ENCODE measurements at regions not wholly inside any gene's neighbourhood (a gene's known extent, or its start where the extent isn't known, plus 50 kb on each side); places are given as distances from the start of the nearest gene placed in this dataset.

DNA sequence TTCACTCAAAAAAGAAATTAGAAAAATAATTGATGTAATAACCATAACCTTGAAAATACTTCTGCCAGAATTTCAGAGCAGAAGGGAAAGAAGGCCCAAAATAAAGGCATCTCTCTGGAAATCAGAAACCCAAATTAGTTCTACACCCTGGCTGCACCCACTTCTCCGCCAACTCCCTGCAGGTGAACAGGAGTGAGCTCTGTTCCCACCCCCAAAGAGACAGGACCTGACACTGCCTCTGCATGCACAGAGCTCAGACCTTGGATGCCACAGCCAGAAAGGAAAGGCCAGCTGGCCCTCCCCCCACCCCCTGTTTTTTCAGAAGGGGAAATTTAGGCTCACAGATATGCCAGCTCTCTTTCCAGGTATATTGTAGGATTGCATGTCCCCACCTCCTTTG is 228.2 kb downstream of the BCL11B start:
- H4K20me1 ChIP-seq (ENCODE audit: insufficient read depth, low read length), result no peaks in the 10 kb centered on the region
- H3K4me2 ChIP-seq (ENCODE audit: low read depth, low read length), result no peak overlapping the region
- no peaks in the 10 kb centered on the region for H3K9me3 ChIP-seq (ENCODE audit: low read length)
- ChIA-PET POLR2A (no interaction called here), CTCF (ENCODE audit: low intra/inter-chr PET ratio, low total read pairs) (no interaction called here)
- no peaks in the 10 kb centered on the region for H3K79me2 ChIP-seq (ENCODE audit: insufficient read depth, low read length)
- BruUV-seq (replicated peaks), result no TSS peak
- in situ Hi-C loops (cut with HindIII; ENCODE audit: extremely low pct_ligation_motif_present, low pct_unique_long_range_greater_than_20kb) (no loop called here), intact Hi-C loops (cut with micrococcal nuclease; ENCODE audit: unreplicated experiment) (no loop called here)
- no peak overlapping the region for H3K4me3 ChIP-seq (replicated peaks in 1 of 3; ENCODE audit: insufficient read depth in 1 of 3, low read depth in 2 of 3, low read length in 3 of 3)
- no peak overlapping the region for H2AFZ ChIP-seq (ENCODE audit: low read length)
- no peaks in the 10 kb centered on the region for H3K4me1 ChIP-seq (ENCODE audit: insufficient read depth, low read length)
- no peaks in the 10 kb centered on the region for H3K36me3 ChIP-seq (replicated peaks in 1 of 2; ENCODE audit: control insufficient read depth in 1 of 2, insufficient read depth in 2 of 2, low read length in 2 of 2)
- H3K9ac ChIP-seq (ENCODE audit: insufficient read depth, low read depth, low read length), result no peak overlapping the region
- WGBS (ENCODE audit: low lambda C conversion rate), result 86% methylated on average over 1 of the region's 1 CpG
- TF ChIP-seq ELF4 (CRISPR knock-in tag; IDR thresholded peaks at IDR 0.05; ENCODE audit: borderline replicate concordance), result no peak
- no peak for TF ChIP-seq CEBPB (IDR thresholded peaks at IDR 0.05; ENCODE audit: borderline replicate concordance, low read depth, low read length)
- no peak for TF ChIP-seq NFIC (IDR thresholded peaks at IDR 0.05; ENCODE audit: low read length)
- no peak for TF ChIP-seq CHD4 (IDR thresholded peaks at IDR 0.05; ENCODE audit: borderline replicate concordance, low read length)
- no peak for TF ChIP-seq ZNF101 (CRISPR knock-in tag; IDR thresholded peaks at IDR 0.05; ENCODE audit: borderline replicate concordance, low read depth)
- TF ChIP-seq DMAP1 (CRISPR knock-in tag; IDR thresholded peaks at IDR 0.05), result no peak
- TF ChIP-seq NFATC3 (CRISPR knock-in tag; IDR thresholded peaks at IDR 0.05), result no peak
- TF ChIP-seq RFXAP (CRISPR knock-in tag; IDR thresholded peaks at IDR 0.05; ENCODE audit: borderline replicate concordance), result no peak
- TF ChIP-seq PHF8 (CRISPR knock-in tag; IDR thresholded peaks at IDR 0.05), result no peak
- TF ChIP-seq, protein P1, sequence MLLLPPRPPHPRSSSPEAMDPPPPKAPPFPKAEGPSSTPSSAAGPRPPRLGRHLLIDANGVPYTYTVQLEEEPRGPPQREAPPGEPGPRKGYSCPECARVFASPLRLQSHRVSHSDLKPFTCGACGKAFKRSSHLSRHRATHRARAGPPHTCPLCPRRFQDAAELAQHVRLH (CRISPR knock-in tag; IDR thresholded peaks at IDR 0.05; ENCODE audit: borderline replicate concordance, low read depth), result no peak
- TF ChIP-seq, protein P2, sequence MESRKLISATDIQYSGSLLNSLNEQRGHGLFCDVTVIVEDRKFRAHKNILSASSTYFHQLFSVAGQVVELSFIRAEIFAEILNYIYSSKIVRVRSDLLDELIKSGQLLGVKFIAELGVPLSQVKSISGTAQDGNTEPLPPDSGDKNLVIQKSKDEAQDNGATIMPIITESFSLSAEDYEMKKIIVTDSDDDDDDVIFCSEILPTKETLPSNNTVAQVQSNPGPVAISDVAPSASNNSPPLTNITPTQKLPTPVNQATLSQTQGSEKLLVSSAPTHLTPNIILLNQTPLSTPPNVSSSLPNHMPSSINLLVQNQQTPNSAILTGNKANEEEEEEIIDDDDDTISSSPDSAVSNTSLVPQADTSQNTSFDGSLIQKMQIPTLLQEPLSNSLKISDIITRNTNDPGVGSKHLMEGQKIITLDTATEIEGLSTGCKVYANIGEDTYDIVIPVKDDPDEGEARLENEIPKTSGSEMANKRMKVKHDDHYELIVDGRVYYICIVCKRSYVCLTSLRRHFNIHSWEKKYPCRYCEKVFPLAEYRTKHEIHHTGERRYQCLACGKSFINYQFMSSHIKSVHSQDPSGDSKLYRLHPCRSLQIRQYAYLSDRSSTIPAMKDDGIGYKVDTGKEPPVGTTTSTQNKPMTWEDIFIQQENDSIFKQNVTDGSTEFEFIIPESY (CRISPR knock-in tag; IDR thresholded peaks at IDR 0.05), result no peak
- TF ChIP-seq, protein P3, sequence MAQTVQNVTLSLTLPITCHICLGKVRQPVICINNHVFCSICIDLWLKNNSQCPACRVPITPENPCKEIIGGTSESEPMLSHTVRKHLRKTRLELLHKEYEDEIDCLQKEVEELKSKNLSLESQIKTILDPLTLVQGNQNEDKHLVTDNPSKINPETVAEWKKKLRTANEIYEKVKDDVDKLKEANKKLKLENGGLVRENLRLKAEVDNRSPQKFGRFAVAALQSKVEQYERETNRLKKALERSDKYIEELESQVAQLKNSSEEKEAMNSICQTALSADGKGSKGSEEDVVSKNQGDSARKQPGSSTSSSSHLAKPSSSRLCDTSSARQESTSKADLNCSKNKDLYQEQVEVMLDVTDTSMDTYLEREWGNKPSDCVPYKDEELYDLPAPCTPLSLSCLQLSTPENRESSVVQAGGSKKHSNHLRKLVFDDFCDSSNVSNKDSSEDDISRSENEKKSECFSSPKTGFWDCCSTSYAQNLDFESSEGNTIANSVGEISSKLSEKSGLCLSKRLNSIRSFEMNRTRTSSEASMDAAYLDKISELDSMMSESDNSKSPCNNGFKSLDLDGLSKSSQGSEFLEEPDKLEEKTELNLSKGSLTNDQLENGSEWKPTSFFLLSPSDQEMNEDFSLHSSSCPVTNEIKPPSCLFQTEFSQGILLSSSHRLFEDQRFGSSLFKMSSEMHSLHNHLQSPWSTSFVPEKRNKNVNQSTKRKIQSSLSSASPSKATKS (CRISPR knock-in tag; IDR thresholded peaks at IDR 0.05), result no peak
- TF ChIP-seq, protein P4, sequence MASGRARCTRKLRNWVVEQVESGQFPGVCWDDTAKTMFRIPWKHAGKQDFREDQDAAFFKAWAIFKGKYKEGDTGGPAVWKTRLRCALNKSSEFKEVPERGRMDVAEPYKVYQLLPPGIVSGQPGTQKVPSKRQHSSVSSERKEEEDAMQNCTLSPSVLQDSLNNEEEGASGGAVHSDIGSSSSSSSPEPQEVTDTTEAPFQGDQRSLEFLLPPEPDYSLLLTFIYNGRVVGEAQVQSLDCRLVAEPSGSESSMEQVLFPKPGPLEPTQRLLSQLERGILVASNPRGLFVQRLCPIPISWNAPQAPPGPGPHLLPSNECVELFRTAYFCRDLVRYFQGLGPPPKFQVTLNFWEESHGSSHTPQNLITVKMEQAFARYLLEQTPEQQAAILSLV (CRISPR knock-in tag; IDR thresholded peaks at IDR 0.05; ENCODE audit: borderline replicate concordance), result no peak
- ATAC-seq (no peak), FAIRE-seq (no peak), DNase-seq (ENCODE audit: low spot score) (no peak)
- H3K27me3 ChIP-seq (ENCODE audit: control insufficient read depth in 1 of 2, insufficient read depth in 2 of 2, low read length in 2 of 2), result peaks cover 0 to 14% of the 10 kb centered on the region in 2 experiments; a peak in 2 of 5 replicates
- H3K27ac ChIP-seq (ENCODE audit: extremely low read length, insufficient read depth, low read length), result no peak overlapping the region

Measured in HepG2 (cell line).